ENCODE measurements at regions not wholly inside any gene's neighbourhood (a gene's known extent, or its start where the extent isn't known, plus 50 kb on each side); places are given as distances from the start of the nearest gene placed in this dataset.

- no peak for TF ChIP-seq CTCF (conservative IDR thresholded peaks at IDR 0.05; ENCODE audit: low read depth, low read length)
- TF ChIP-seq EZH2 (IDR thresholded peaks at IDR 0.05; ENCODE audit: low read length, unreplicated experiment) = no peak
- no peak for TF ChIP-seq EZH2phosphoT487 (IDR thresholded peaks at IDR 0.05; ENCODE audit: borderline replicate concordance, low read length)
Measured at GRCh38 chr21:39047046-39047445, 136.2 kb downstream of the PSMG1 start.
